GM21528 (cell line): ENCODE measurements at regions not wholly inside any gene's neighbourhood (a gene's known extent, or its start where the extent isn't known, plus 50 kb on each side); places are given as distances from the start of the nearest gene placed in this dataset.
"Not testable (repeated sequence)": the region's sequence is repeated elsewhere in the genome, so short reads cannot be mapped to it uniquely, and the experiment has no call there.

Experiments used
- ATAC-seq: cut with Tn5 transposase; IDR thresholded peaks from one replicate; pipeline ENCODE4 v1.9.1; 2021; ENCODE audit warnings: mild to moderate bottlenecking, moderate library complexity; ENCODE audit not compliant: unreplicated experiment, low FRiP score

DNA sequence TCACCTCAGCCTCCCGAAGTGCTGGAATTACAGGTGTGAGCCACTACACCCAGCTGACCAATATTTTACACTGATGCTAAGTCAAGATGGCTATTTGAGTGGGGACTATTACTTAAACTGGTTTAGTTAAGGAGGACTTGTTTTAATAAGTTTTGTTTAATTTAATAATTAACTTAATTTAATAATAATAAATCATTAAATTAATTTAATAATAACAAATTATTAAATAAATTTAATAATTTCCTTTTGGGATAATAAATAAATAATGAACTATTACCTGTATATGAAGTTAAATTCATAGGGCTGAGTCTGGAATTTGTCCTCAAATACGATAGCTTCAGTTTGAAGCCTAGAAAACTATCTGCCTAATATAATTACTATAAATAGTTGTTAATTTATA, 665.1 kb upstream of the COX7C start:
- no peak for ATAC-seq

DNA sequence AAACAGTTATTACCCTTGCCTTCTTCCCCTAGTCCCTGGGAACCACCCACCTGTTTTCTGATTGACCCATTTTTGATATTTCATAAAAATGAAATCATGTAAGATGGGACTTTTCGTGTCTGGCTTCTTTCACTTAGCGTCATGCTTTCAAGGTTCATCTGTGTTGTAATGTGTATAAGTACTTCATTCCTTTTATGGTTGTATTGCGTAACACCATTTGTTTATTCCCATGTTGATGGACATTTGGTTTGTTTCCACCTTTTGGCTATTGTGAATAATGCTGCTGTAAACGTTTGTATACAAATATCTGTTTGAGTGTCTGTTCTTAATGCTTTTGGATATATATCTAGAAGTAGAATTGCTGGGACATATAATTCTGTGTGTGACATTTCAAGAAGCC, 650.1 kb upstream of the COX7C start:
- no peak for ATAC-seq

DNA sequence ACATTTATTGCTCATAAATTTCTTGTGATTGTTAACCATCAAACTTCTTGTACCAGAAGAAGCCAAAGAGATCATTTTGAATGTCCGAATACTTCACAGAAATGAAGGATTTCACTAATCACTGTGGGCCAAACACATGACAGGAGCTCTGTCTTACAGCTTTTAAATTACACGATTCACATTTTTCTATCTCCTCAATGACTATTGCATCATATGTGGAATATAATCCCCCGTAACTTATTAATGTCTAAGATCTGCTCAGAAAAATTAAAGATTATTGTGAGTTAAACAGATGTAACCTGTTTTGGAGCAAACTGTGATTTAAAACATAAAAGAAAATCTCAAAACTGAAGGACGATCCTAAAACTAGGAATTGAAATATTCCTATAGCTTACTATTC, 645.2 kb upstream of the COX7C start:
- ATAC-seq, result no peak

DNA sequence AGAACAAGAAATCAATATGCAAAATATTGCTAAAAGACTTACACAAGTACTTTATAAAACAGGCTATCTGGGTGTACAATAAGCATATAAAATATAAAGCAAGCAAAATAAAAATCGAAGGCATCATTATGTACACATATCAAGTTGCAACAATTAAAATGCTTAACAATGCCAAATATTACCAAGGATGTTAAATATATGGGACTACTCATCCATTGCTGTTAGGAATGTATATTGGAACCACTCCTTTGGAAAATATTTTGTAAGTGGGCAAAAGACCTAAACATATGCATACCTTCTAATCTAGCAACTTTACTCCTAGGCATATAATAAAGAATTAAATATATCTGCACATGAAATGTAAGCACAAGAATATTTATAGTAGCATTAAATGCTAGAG, 632.6 kb upstream of the COX7C start:
- no peak for ATAC-seq

DNA sequence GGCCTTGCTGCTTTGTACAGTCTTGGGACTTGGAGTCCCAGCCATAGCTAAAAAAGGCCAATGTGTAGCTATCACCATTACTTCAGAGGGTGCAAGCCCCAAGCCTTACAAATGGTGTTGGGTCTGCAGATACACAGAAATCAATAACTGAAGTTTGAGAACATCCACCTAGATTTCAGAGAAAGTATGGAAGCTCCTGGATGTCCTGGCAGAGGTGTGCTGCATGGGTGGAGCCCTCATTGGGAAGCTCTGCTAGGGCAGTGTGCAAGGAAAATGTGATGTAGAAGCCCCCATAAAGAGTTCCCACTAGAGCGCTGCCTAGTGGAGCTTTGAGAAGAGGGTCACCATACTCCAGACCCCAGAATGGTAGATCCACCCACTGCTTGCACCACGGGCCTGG, 626.7 kb upstream of the COX7C start:
- ATAC-seq, result no peak

DNA sequence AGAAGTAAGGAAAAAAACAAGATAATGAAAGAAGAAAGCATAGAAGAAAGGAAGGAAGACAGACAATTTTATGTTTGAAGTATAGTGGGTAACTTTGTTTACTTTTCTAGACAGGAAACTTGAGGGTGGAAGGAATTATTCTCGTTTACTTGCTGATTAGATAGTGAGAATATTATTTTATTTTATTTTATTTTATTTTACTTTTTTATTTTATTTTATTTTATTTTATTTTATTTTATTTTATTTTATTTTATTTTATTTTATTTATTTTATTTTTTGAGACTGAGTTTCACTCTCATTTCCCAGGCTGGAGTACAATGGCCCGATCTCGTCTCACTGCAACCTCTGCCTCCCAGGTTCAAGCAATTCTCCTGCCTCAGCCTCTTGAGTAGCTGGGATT, 623.1 kb upstream of the COX7C start:
- not testable (repeated sequence) for ATAC-seq

DNA sequence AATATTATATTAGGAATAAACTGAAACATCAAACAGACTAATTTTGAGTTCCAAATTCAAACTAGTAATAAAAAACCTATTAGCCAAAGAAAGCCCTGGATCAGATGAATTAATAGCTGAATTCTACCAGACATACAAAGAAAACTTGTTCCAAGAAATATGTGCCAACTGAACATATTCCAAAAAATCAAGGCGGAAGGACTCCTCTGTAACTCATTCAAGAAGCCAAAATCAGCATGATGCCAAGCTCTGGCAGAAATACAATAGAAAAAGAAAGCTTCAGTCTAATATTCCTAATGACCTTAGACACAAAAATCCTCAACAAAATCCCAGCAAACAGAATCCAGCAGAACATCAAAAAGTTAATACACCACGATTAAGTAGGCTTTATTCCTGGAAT, 619.1 kb upstream of the COX7C start:
- ATAC-seq, result no peak

DNA sequence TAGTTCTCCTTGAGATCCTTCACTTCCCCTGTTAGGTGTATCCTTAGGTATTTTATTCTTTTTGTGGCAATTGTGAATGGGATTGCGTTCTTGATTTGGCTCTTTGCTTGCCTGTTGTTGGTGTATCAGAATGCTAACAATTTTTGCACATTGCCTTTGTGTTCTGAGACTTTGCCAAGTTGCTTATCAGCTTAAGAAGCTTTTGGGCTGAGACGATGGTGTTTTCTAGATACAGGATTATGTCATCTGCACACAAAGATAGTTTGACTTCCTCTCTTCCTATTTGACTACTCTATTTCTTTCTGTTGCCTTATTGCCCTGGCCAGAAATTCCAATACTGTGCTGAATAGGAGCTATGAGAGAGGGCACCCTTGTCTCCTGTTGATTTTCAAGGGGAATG, 609.4 kb upstream of the COX7C start:
- ATAC-seq, result no peak

DNA sequence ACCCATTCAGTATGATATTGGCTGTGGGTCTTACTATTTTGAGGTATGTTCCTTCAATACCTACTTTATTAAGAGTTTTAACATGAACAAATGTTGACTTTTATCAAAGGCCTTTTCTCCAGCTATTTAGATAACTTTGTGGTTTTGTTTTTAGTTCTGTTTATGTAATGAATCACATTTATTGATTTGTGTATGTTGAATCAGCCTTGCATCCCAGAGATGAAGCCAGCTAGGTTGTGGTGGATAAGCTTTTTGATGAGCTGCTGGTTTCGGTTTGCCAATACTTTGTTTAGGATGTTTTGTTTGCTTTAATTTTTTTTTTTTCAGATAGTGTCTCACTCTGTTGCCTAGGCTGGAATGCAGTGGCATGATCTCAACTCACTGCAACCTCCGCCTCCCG, 609.0 kb upstream of the COX7C start:
- ATAC-seq, result no peak

DNA sequence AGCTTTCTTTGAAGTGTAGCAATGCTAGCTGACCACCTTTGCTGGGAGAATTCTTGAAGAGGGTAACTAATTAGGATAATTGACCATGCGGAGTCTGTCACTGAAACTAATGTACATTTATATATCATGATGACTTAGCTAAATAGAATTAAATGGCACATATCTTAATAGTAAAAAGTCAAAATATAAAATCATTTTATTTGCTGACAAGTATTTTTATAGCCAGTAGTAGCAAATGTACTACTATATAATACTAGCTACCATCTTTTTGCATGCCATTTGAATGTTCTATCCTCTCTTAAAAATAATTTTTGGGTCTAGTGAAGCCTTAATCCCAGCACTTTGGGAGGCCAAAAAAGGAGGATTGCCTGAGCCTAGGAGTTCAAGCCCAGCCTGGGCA, 605.8 kb upstream of the COX7C start:
- ATAC-seq, result no peak

DNA sequence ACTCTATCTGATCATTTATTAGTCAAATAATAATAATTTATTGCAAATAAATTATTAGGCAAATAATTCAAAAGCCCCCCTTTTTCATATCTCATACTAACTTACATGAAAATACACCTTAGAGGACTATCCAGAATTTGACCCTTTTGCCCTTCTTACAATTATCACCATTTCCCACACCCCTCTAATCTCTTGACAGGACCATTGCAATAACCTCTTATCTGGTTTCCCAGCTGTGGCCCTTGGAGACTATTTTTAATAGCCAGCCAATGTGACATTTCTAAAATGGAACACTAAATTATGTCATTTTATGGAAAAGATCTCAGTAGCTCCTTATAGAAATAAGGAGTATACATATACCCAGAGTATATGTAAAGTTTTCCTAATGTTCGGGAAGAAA, 588.4 kb upstream of the COX7C start:
- no peak for ATAC-seq

DNA sequence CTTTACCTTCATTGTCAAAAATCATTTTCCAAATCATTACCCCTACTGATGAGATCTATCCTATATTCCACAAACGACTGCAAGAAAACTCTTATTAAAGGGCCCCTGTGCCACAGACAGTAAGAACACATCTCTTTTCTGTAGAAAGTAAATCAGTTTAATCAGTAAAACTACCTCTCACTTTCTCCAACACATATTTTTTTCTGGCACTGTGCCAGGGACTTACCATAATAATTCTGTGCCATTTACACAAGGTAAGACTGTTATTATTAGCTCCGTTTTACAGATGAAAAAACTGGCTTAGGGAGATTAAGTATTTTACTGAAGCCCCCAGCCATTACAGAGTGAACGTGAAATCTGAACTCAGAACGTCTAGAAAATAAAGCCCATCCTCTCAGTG, 587.0 kb upstream of the COX7C start:
- no peak for ATAC-seq

DNA sequence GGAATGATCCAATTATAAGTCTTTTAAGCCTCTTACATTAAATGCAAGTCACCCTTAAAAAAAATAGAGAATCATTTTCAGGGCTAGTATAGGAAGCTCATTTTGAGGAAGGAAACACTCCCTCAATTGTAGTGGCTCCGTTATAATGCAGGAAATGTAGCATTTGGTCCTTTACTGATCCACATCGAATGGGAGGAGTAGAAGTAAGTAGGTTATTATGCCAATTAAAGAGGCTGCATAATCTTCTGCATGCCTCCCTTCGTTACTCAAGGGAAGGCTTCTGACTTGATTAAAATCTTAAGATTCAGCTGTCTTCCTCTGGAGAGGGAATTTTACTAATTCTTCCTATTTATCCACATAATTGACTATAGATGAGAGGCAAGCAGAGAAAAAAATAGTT, 579.2 kb upstream of the COX7C start:
- no peak for ATAC-seq

DNA sequence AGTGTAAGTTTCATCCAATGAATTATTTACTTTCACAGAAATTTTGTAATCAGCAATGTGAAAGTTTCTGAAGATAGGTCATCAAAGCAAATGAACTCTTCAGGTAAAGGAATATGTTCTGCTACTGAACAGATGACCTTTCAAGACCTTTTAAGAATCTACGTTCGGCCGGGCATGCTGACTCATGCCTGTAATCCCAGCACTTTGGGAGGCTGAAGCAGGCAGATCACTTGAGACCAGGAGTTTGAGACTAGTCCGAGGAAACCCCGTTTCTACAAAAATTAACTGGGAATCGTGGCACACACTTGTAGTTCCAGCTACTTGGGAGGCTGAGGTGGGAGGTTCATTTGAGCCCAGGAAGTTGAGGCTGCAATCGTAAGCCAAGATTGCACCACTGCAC, 578.4 kb upstream of the COX7C start:
- no peak for ATAC-seq

DNA sequence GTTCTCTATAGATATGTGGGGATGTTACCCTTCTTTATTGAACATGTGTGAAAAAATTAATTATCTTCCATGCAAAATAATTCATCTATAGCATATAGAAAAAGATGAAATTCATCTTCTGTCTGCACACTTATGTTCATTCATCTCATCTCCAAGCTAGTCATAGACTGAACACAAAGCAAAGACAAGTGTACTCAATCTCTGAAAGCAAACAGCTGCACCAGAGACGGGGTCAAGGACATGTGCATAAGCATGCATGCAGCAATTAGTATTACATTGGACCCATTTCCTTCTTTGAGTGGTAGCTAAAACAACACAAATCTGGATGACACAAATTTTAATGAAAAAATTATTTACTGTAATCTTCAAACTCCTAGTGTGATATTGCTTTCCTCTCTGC, 547.0 kb upstream of the COX7C start:
- ATAC-seq, result no peak

DNA sequence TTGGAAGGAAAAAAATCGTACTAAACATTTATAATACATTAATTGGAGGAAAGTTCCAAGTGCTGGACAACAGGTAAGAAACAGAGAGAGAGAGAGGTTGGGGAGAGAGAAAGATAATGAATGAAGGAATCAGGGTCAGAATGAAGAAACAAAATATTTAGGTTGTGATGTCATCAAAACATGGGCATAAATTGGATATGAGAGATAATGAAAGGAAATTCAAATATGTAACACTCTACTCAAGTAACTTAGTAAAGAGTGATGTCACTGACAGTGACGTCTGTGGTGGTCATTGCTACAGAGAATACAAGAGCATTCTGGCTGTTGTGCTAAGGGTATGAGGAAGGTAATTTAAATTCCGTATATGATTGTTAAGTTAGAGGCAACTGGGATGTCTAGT, 543.4 kb upstream of the COX7C start:
- ATAC-seq, result no peak

DNA sequence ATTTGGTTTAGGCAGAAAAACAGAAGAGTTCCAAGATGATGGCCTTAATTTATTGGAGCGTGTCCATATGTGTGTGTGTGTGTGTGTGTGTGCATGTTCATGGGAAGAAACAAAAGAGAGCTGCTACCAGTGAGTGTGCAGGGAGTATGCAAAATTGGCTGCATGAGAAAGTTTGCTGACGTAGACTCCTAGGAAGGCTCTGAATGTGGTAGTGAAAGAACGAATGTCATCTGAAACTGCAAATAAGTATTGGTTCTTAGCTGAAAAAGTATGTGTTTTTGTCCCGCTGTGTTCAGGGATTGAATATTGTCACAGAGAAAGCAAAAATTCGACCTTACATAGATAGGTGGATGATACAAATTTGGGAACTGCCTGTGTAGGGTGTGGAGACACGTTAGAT, 542.6 kb upstream of the COX7C start:
- no peak for ATAC-seq

DNA sequence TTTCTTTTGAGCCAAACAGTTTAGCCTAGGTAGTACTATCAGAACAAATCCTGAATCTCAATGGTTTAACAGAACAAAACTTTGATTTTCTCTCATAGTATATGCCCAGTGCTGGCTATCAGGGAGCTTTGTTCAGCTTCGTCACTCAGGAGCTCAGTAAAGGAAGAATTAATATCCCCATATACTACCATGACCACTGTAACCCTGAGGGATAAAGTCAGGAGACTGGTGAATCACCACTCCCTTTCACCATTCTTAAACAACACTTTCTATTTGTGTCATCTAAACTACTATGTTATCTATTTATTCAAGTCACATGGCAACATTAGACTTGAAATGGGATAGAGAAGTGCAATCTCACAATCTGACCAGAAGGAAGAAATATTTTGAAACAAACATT, 522.6 kb upstream of the COX7C start:
- no peak for ATAC-seq

DNA sequence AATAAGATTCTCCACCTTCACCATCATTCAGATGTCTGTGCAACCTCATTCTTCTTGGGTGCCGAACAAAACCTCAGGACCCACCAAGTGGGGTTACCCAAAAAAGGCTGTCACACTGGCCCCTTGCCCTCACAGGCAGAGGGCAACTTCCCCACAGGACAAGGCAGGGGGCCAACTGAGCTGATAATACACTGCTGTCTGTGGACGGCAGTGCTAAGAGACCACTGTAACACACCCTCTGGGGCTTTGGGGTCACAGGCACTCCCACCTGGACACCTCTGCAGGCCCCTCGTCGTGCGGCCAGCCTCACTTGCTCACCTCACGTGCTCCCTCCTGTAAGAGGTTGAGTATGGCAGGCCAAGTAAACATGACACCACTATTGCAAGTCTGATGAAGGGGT, 515.8 kb upstream of the COX7C start:
- ATAC-seq, result no peak

DNA sequence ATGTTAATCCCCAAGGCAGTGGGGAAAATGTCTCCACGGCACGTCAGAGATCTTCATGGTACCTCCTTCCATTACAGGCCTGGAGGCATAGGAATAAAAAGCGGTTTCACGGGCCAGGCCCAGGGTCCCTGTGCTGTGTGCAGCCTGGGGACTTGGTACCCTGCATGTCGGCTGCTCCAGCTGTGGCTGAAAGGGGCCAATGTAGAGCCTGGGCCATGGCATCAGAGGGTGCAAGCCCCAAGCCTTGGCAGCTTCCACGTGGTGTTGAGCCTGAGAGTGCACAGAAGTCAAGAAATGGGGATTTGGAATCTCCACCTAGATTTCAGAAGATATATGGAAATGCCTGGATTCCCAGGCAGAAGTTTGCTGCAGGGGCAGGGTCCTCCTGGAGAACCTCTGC, 508.9 kb upstream of the COX7C start:
- ATAC-seq, result no peak

DNA sequence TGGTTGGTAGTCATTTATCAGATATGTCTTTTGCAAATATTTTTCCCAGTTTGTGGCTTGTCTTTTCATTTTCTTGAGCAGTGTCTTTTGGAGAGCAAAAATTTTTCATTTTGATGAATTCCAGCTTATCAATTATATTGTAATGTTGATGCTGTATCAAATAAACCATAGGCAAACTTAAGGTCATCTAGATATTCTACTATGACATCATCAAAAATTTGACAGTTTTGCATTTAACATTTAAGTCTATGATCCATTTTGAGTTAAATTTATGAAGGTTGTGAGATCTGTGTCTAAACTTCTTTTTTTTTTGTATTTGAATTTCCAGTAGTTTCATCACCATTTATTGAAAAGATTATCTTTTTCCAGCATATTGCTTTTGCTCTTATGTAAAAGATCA, 505.5 kb upstream of the COX7C start:
- ATAC-seq, result no peak

DNA sequence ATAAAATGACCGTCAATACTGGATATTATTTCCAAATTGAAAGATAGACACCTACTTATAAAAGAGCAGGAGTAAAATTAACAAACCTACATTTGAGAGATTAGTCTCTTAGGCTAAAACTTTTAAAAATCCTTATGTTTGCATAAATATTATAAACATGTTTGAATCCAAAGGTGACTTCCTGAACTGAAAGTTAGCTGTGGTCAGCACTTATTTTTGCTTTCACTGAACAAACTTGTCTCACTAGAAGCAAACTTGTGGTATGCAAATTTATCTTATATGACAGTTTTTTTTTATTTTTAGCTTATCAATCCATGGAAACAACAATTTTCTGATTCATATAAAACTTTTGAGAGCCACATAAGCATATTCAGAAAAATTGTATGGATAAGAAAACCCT, 502.6 kb upstream of the COX7C start:
- ATAC-seq, result no peak

DNA sequence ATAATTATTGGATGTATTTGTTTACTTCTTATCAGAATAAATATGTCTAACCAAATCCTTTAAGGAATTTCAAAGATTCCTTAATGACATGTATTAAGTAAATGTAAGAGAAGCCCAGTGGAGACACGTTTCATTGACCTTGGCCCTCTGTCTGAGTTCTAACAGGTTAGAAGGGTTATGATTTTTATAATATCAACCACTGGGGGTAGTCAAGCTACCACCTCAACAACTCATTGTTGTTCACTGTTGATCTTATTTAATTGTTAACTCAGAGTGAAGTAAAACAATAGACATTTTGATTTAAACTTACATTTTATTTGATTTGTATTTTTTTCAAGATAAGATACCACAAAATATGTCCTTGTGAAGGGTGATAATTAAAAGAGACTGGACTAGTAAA, 499.2 kb upstream of the COX7C start:
- no peak for ATAC-seq

DNA sequence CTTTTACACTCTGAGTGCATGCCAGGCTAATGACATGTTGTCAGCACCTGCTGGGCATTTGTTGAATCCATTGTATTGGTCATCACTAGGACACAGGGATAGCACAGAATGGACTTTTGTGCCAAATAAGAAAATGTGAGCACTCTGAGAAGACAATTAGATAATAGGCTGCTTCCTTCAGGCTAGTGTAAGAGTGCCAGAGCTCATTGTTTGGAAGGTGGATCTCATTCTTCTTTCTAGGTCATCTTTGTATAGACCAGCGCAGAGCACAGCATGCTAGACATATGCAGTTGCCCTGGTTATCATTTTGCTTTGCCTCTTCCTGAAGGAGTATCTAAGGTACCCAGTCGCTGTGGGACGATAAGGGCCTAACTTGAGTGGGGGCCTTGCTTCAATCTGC, 493.4 kb upstream of the COX7C start:
- ATAC-seq, result no peak
